ENCODE measurements at regions not wholly inside any gene's neighbourhood (a gene's known extent, or its start where the extent isn't known, plus 50 kb on each side); places are given as distances from the start of the nearest gene placed in this dataset.

GRCh38 chr10:78565841-78566240 lies 502.9 kb upstream of the ZMIZ1 start:
- WGBS, 2 donors: 92% methylated on average over 4 of the region's 4 CpGs
- no peak overlapping the region for H3K4me3 ChIP-seq
- peaks cover 0 to 19% (median 0%) of the 10 kb centered on the region in 4 donors for H3K4me1 ChIP-seq
- DNase-seq (ENCODE audit: low spot score in 2 of 2): no peak
- no peak overlapping the region for H3K27ac ChIP-seq
- no peaks in the 10 kb centered on the region for H3K36me3 ChIP-seq
- TF ChIP-seq EP300 (IDR thresholded peaks at IDR 0.05) (no peak), CTCF (IDR thresholded peaks at IDR 0.05) (no peak), POLR2A (IDR thresholded peaks at IDR 0.05) (no peak)
- H3K9me3 ChIP-seq: no peaks in the 10 kb centered on the region
- no peaks in the 10 kb centered on the region for H3K27me3 ChIP-seq

- Histone ChIP-seq H3K4me1 (peaks cover 0 to 24% (median 0%) of the 10 kb centered on the region in 4 donors), H3K36me3 (no peaks in the 10 kb centered on the region), H3K4me3 (no peak overlapping the region), H3K9me3 (no peaks in the 10 kb centered on the region), H3K27me3 (no peaks in the 10 kb centered on the region), H3K27ac (no peak overlapping the region)
- 66 to 68% methylated on average over 8 of the region's 8 CpGs for WGBS, 2 donors
- TF ChIP-seq CTCF (IDR thresholded peaks at IDR 0.05) (no peak), EP300 (IDR thresholded peaks at IDR 0.05) (no peak), POLR2A (IDR thresholded peaks at IDR 0.05) (no peak)
- DNase-seq (ENCODE audit: low spot score in 2 of 2): no peak
Observed at GRCh38 chr10:78566284-78567111, 502.3 kb upstream of the ZMIZ1 start.

DNA sequence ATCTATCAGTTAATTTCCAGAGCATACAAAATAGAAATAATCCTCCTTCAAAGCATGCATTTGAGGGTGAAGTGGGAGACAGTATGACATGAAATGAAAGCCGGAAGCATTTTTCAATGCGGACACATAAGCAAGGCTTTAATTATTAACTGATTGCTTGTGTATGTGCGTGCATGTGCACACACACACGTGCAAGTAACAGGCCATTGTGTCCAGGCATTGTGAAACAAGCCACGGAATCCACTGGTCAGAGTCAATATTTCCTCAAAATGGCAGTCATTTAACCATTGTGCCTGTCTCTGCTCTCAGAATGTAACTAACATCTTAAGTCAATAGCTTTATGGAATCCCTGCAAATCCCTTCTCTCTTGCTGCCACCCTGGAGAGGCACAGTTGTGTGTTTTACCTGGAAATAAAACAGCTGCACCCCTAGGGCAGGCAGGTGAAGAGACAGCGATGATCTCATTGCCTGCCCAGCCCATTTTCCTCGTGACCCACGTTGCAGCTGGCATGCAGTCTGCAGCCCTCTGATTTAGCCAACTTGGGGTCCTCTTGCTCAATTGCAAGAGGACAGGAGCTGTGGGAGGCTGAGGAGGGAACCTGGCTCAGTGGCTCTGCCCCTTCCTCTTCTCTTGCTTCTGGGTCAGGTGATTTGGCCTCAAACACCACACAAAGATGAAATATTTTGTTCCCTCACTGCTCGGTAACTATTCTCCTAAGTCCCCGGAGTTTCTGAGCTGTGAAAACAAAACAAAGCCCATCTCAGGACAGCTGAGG lies 500.9 kb upstream of the ZMIZ1 start:
- H3K27me3 ChIP-seq: no peaks in the 10 kb centered on the region
- H3K27ac ChIP-seq: no peak overlapping the region
- H3K9me3 ChIP-seq: no peaks in the 10 kb centered on the region
- no peak for TF ChIP-seq CTCF (IDR thresholded peaks at IDR 0.05)
- no peak for TF ChIP-seq EP300 (IDR thresholded peaks at IDR 0.05)
- TF ChIP-seq POLR2A (IDR thresholded peaks at IDR 0.05): no peak
- 79 to 83% methylated on average over 10 of the region's 10 CpGs for WGBS, 2 donors
- H3K4me3 ChIP-seq: no peak overlapping the region
- H3K36me3 ChIP-seq: no peaks in the 10 kb centered on the region
- no peak for DNase-seq (ENCODE audit: low spot score in 2 of 2)
- peaks cover 0 to 38% (median 0%) of the 10 kb centered on the region in 4 donors for H3K4me1 ChIP-seq

DNA sequence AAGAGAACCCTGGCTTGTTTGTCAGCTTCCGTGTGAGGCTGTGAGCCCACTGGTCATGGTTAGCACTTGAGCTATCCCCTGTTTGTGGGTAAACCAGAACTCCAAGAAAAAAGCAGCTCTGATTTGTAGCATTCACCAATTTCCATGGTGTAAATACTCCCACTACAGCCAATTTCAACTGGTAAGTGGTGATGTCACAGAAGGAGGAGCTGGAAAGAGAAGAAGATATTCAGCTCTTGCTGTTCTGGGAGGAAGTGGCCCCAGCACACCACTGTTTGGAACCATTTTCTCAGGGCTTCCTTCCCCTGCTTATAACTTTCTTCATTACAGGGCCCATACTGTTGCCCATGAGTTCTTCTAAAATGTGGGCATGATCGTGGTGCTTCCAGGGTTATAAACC lies 500.1 kb upstream of the ZMIZ1 start:
- H3K4me1 ChIP-seq: peaks cover 0 to 39% (median 0%) of the 10 kb centered on the region in 4 donors
- WGBS, 2 donors: 90 to 95% methylated on average over 2 of the region's 2 CpGs
- DNase-seq (ENCODE audit: low spot score in 2 of 2): no peak

More for the DNA sequence above, 500.1 kb upstream of the ZMIZ1 start:
- no peaks in the 10 kb centered on the region for H3K27me3 ChIP-seq
- no peak overlapping the region for H3K4me3 ChIP-seq
- H3K36me3 ChIP-seq: no peaks in the 10 kb centered on the region
- no peaks in the 10 kb centered on the region for H3K9me3 ChIP-seq
- H3K27ac ChIP-seq: no peak overlapping the region
- TF ChIP-seq CTCF (IDR thresholded peaks at IDR 0.05) (no peak), EP300 (IDR thresholded peaks at IDR 0.05) (no peak), POLR2A (IDR thresholded peaks at IDR 0.05) (no peak)

Measured in tibial nerve (tissue), 4 donors.